ENCODE measurements at regions not wholly inside any gene's neighbourhood (a gene's known extent, or its start where the extent isn't known, plus 50 kb on each side); places are given as distances from the start of the nearest gene placed in this dataset.

GRCh38 chr11:134530636-134531326 lies 118.7 kb upstream of the B3GAT1 start (continued):
- no peak for TF ChIP-seq CTCF (IDR thresholded peaks at IDR 0.05; ENCODE audit: control extremely low read depth in 1 of 3, insufficient read depth in 1 of 3, low read depth in 1 of 3, low read length in 3 of 3)
- TF ChIP-seq POLR2AphosphoS5 (IDR thresholded peaks at IDR 0.05; ENCODE audit: low read depth, low read length) = no peak
- no peak for TF ChIP-seq RAD21 (IDR thresholded peaks at IDR 0.05 in 1 of 2, conservative IDR thresholded peaks at IDR 0.05 in 1 of 2; ENCODE audit: low read depth in 2 of 2, low read length in 2 of 2)
- no peak for TF ChIP-seq CEBPB (IDR thresholded peaks at IDR 0.05; ENCODE audit: low read depth, low read length)
- TF ChIP-seq EZH2 (IDR thresholded peaks at IDR 0.05; ENCODE audit: low read depth, low read length, severe bottlenecking) = no peak
